ENCODE measurements at regions not wholly inside any gene's neighbourhood (a gene's known extent, or its start where the extent isn't known, plus 50 kb on each side); places are given as distances from the start of the nearest gene placed in this dataset.
"Not testable (repeated sequence)": the region's sequence is repeated elsewhere in the genome, so short reads cannot be mapped to it uniquely, and the experiment has no call there.

- H3K9me3 Mint-ChIP-seq; H3T11ph ChIP-seq (ENCODE audit: low read length); H3K4me1 Mint-ChIP-seq; H3K36me3 Mint-ChIP-seq (ENCODE audit: insufficient read depth in 1 of 3, low read depth in 3 of 3); H2AFZ ChIP-seq (ENCODE audit: low read length); H3K9me3 ChIP-seq (ENCODE audit: control insufficient read depth, low read depth, low read length); H3K27ac ChIP-seq (ENCODE audit: insufficient read length, low read depth, low read length); H3K9ac ChIP-seq (ENCODE audit: extremely low read depth, insufficient read length, low read length); H3K14ac ChIP-seq (ENCODE audit: insufficient read depth, low read length); H2BK15ac ChIP-seq (ENCODE audit: low read depth, low read length); H3K4ac ChIP-seq (ENCODE audit: low read depth, low read length); H3K56ac ChIP-seq (ENCODE audit: insufficient read length, low read depth, low read length); H2BK12ac ChIP-seq (ENCODE audit: insufficient read length, low read depth, low read length); H3K27me3 ChIP-seq (ENCODE audit: insufficient read depth, low read length); H2BK5ac ChIP-seq (ENCODE audit: insufficient read length, low read length); H4K91ac ChIP-seq (ENCODE audit: insufficient read length, low read depth, low read length); H4K8ac ChIP-seq (replicated peaks; ENCODE audit: insufficient read length, low read depth, low read length); H2BK20ac ChIP-seq (ENCODE audit: low read depth, low read length, poor library complexity, severe bottlenecking); H3K4me3 Mint-ChIP-seq; H2AK5ac ChIP-seq (ENCODE audit: insufficient read length, low read length); H4K20me1 ChIP-seq (ENCODE audit: control insufficient read depth, insufficient read depth, insufficient read length); H3K27ac Mint-ChIP-seq; H3K79me2 ChIP-seq (ENCODE audit: insufficient read depth, low read length); H3K4me1 ChIP-seq (ENCODE audit: insufficient read depth, low read length); H3K79me1 ChIP-seq (ENCODE audit: insufficient read depth, low read depth, low read length, poor library complexity, severe bottlenecking); H3K27me3 Mint-ChIP-seq (ENCODE audit: low read depth); H3K23ac ChIP-seq (ENCODE audit: insufficient read length, low read depth, low read length); H3K23me2 ChIP-seq (ENCODE audit: insufficient read length, low read depth, low read length, poor library complexity, severe bottlenecking); H2BK120ac ChIP-seq (ENCODE audit: low read depth, low read length, poor library complexity, severe bottlenecking); H3K4me2 ChIP-seq (ENCODE audit: insufficient read depth, insufficient read length, low read length); DNase-seq; H4K5ac ChIP-seq (ENCODE audit: insufficient read length, low read depth, low read length); H3K18ac ChIP-seq (ENCODE audit: insufficient read length, low read depth, low read length): not testable (repeated sequence)
- WGBS (ENCODE audit: extremely low coverage, insufficient read length, low lambda C conversion rate): no CpG with 5 or more reads among the region's 5 CpGs
These were observed 81.8 kb upstream of the PZP start for GRCh38 chr12:9289984-9290383.

- DNase-seq; H3K23ac ChIP-seq (ENCODE audit: insufficient read length, low read depth, low read length); H3K79me1 ChIP-seq (ENCODE audit: insufficient read depth, low read depth, low read length, poor library complexity, severe bottlenecking); H3K56ac ChIP-seq (ENCODE audit: insufficient read length, low read depth, low read length); H2BK20ac ChIP-seq (ENCODE audit: low read depth, low read length, poor library complexity, severe bottlenecking); H4K8ac ChIP-seq (replicated peaks; ENCODE audit: insufficient read length, low read depth, low read length); H2BK15ac ChIP-seq (ENCODE audit: low read depth, low read length); H3K14ac ChIP-seq (ENCODE audit: insufficient read depth, low read length); H3K79me2 ChIP-seq (ENCODE audit: insufficient read depth, low read length); H3K23me2 ChIP-seq (ENCODE audit: insufficient read length, low read depth, low read length, poor library complexity, severe bottlenecking); H2BK120ac ChIP-seq (ENCODE audit: low read depth, low read length, poor library complexity, severe bottlenecking); H3K9me3 Mint-ChIP-seq; H3K4me1 ChIP-seq (ENCODE audit: insufficient read depth, low read length); H3K27me3 Mint-ChIP-seq (ENCODE audit: low read depth); H2AK5ac ChIP-seq (ENCODE audit: insufficient read length, low read length); H4K91ac ChIP-seq (ENCODE audit: insufficient read length, low read depth, low read length); H4K20me1 ChIP-seq (ENCODE audit: control insufficient read depth, insufficient read depth, insufficient read length); H3K18ac ChIP-seq (ENCODE audit: insufficient read length, low read depth, low read length); H3K27ac ChIP-seq (ENCODE audit: insufficient read length, low read depth, low read length); H3K27me3 ChIP-seq (ENCODE audit: insufficient read depth, low read length); H3K4ac ChIP-seq (ENCODE audit: low read depth, low read length); H2BK5ac ChIP-seq (ENCODE audit: insufficient read length, low read length); H4K5ac ChIP-seq (ENCODE audit: insufficient read length, low read depth, low read length); H3T11ph ChIP-seq (ENCODE audit: low read length); H3K9me3 ChIP-seq (ENCODE audit: control insufficient read depth, low read depth, low read length); H3K36me3 Mint-ChIP-seq (ENCODE audit: insufficient read depth in 1 of 3, low read depth in 3 of 3); H2BK12ac ChIP-seq (ENCODE audit: insufficient read length, low read depth, low read length); H2AFZ ChIP-seq (ENCODE audit: low read length); H3K4me1 Mint-ChIP-seq: not testable (repeated sequence)
- Histone ChIP-seq H3K4me2 (ENCODE audit: insufficient read depth, insufficient read length, low read length) (peak overlapping the region; percentile 54), H3K9ac (ENCODE audit: extremely low read depth, insufficient read length, low read length) (peak overlapping the region; percentile 76)
- peak overlapping the region; percentile 92 to 94 for H3K4me3 Mint-ChIP-seq
- 0 out of 7 replicates have a peak overlapping the region, but pooled peaks of 2 of the 3 experiments have one; percentile 61 to 94 for H3K27ac Mint-ChIP-seq
- no CpG with 5 or more reads among the region's 7 CpGs for WGBS (ENCODE audit: extremely low coverage, insufficient read length, low lambda C conversion rate)
These were observed 76.5 kb upstream of the PZP start for GRCh38 chr12:9284724-9285123.

All from H9 (cell line).